Endothelial cell of umbilical vein (primary cell): ENCODE measurements at regions not wholly inside any gene's neighbourhood (a gene's known extent, or its start where the extent isn't known, plus 50 kb on each side); places are given as distances from the start of the nearest gene placed in this dataset.

Experiments used
- BruUV-seq: library from RNA; stranded (reverse); fragments of 400-500 nt; replicated peaks from 2 replicates; lab custom pipeline; 2021; lab: Mats Ljungman, UMichigan
- CTCF ChIA-PET: fragments of 300-600, 350-600 bp; sonication (Branson Sonifier 250); formaldehyde crosslinking; loops from one replicate; lab custom pipeline; 2021; ENCODE audit warnings: antibody characterized with exemption, inconsistent platforms; lab: Charles Lee
- POLR2A ChIA-PET: fragments of 300-600, 350-600 bp; sonication (Branson Sonifier 250); formaldehyde crosslinking; loops from one replicate; lab custom pipeline; 2021; ENCODE audit warnings: antibody characterized with exemption, inconsistent platforms; lab: Charles Lee
- DNase-seq: peaks from one replicate; pipeline ENCODE4 v3.0.0-alpha.2; 2011; ENCODE audit warnings: low read depth, low spot score
- FAIRE-seq: peaks from 2 replicates; lab custom pipeline; 2011; peaks lifted over from hg19 to GRCh38; lab: Jason Lieb, UNC
- H2AFZ ChIP-seq: 2 replicates; pipeline ENCODE4 v1.6.0; 2012; ENCODE audit warnings: low read depth, low read length, control low read depth, inconsistent platforms
- H3K27ac ChIP-seq: 2 replicates; pipeline ENCODE4 v1.5.1; 2011; ENCODE audit warnings: low read depth, mild to moderate bottlenecking, control low read depth, low read length, moderate library complexity; ENCODE audit not compliant: insufficient read depth
- H3K27me3 ChIP-seq, 2 experiments: 2 replicates each; pipeline versions ENCODE4 v1.6.0 to v1.6.1; 2011; ENCODE audit warnings: low read length in 2 of 2, mixed read lengths in 1 of 2; ENCODE audit not compliant: control insufficient read depth in 2 of 2, insufficient read depth in 2 of 2
- H3K36me3 ChIP-seq, 2 experiments: 2 replicates in 1 of 2; 3 replicates in 1 of 2; pipeline ENCODE4 v1.5.1; 2011; ENCODE audit warnings: low read length in 2 of 2, mild to moderate bottlenecking in 1 of 2, moderate library complexity in 1 of 2; ENCODE audit not compliant: control insufficient read depth in 2 of 2, insufficient read depth in 2 of 2; ENCODE audit errors: extremely low read depth in 1 of 2
- H3K4me1 ChIP-seq: 3 replicates; pipeline ENCODE4 v1.5.1; 2011; ENCODE audit warnings: mild to moderate bottlenecking, low read length; ENCODE audit not compliant: control insufficient read depth, insufficient read depth; ENCODE audit errors: extremely low read depth
- H3K4me2 ChIP-seq: 2 replicates; pipeline ENCODE4 v1.6.1; 2011; ENCODE audit warnings: low read length, control low read depth, mixed read lengths; ENCODE audit not compliant: insufficient read depth
- H3K4me3 ChIP-seq, 3 experiments: fragments of 200-600 bp in 1 of 3; sonication (generic), shearing (Covaris generic) in 1 of 3; replicated peaks in 1 of 3; 2 replicates each; pipeline ENCODE4 v1.5.1; 2011 to 2016; ENCODE audit warnings: control low read depth in 3 of 3, low read length in 3 of 3, mild to moderate bottlenecking in 2 of 3, inconsistent platforms in 1 of 3, low read depth in 1 of 3, moderate library complexity in 1 of 3; ENCODE audit not compliant: insufficient read depth in 1 of 3
- H3K79me2 ChIP-seq: 2 replicates; pipeline ENCODE4 v1.6.0; 2012; ENCODE audit warnings: low read length, inconsistent platforms; ENCODE audit not compliant: control insufficient read depth, insufficient read depth
- H3K9ac ChIP-seq: replicated peaks from 2 replicates; pipeline ENCODE3; 2011; ENCODE audit warnings: low read length, control low read depth; ENCODE audit not compliant: insufficient read depth; ENCODE audit errors: extremely low read depth
- H3K9me1 ChIP-seq: replicated peaks from 3 replicates; pipeline ENCODE4 v1.6.0; 2011; ENCODE audit warnings: mild to moderate bottlenecking, low read length; ENCODE audit not compliant: control insufficient read depth, insufficient read depth; ENCODE audit errors: extremely low read depth
- H3K9me3 ChIP-seq: replicated peaks from 2 replicates; pipeline ENCODE4 v1.5.1; 2012; ENCODE audit warnings: low read length, inconsistent platforms; ENCODE audit not compliant: control insufficient read depth, insufficient read depth
- H4K20me1 ChIP-seq: replicated peaks from 2 replicates; pipeline ENCODE3; 2011; ENCODE audit warnings: mild to moderate bottlenecking, low read length; ENCODE audit not compliant: control insufficient read depth, insufficient read depth; ENCODE audit errors: extremely low read depth
- CTCF ChIP-seq, 2 donors: IDR thresholded peaks; 1 replicate in 1 of 2; 2 replicates in 1 of 2; pipeline ENCODE4 v1.5.1; 2011; ENCODE audit warnings: low read length in 2 of 2, mild to moderate bottlenecking in 2 of 2, moderate library complexity in 2 of 2, control low read depth in 1 of 2, inconsistent platforms in 1 of 2, low read depth in 1 of 2; ENCODE audit not compliant: insufficient read depth in 1 of 2; ENCODE audit errors: extremely low read depth in 1 of 2
- EZH2 ChIP-seq: IDR thresholded peaks from 2 replicates; pipeline ENCODE4 v1.6.1; 2012; ENCODE audit warnings: borderline replicate concordance, low read depth, mild to moderate bottlenecking, moderate library complexity, low read length, inconsistent platforms; ENCODE audit not compliant: severe bottlenecking
- FOS ChIP-seq: IDR thresholded peaks from 2 replicates; pipeline ENCODE4 v1.6.1; 2011; ENCODE audit warnings: mild to moderate bottlenecking, low read length, moderate library complexity, borderline replicate concordance; ENCODE audit not compliant: insufficient read depth
- GATA2 ChIP-seq: IDR thresholded peaks from 2 replicates; pipeline ENCODE4 v1.7.0; 2011; ENCODE audit warnings: low read depth, mild to moderate bottlenecking, moderate library complexity, mixed read lengths, low read length; ENCODE audit not compliant: insufficient read length, insufficient read depth
- JUN ChIP-seq: IDR thresholded peaks from 2 replicates; pipeline ENCODE4 v1.6.1; 2011; ENCODE audit warnings: borderline replicate concordance, low read depth; ENCODE audit not compliant: insufficient read length, insufficient read depth
- MYC ChIP-seq: IDR thresholded peaks from one replicate; pipeline ENCODE4 v1.6.1; 2011; ENCODE audit warnings: mild to moderate bottlenecking, low read depth, low read length
- POLR2A ChIP-seq: IDR thresholded peaks from 2 replicates; pipeline ENCODE4 v1.6.1; 2012; ENCODE audit warnings: low read depth, mild to moderate bottlenecking, control low read depth, low read length
- POLR2AphosphoS5 ChIP-seq: IDR thresholded peaks from 2 replicates; pipeline ENCODE4 v1.6.1; 2012; ENCODE audit warnings: low read depth, mild to moderate bottlenecking, control low read depth, low read length, moderate library complexity; ENCODE audit not compliant: insufficient read depth
- dilution Hi-C: fragments of 300-500 bp; cut with MboI; formaldehyde crosslinking; loops from one replicate; pipeline ENCODE4 v1.15.0; 2019; ENCODE audit warnings: low sequenced_read_pairs; ENCODE audit not compliant: extremely low pct_ligation_motif_present
- intact Hi-C: fragments of 100-400 bp; cut with micrococcal nuclease; formaldehyde crosslinking; loops from one replicate; pipeline ENCODE4 v1.10.0; 2022
- TF ChIP-seq, protein P1 (sequence below): IDR thresholded peaks from 2 replicates; pipeline ENCODE4 v1.6.1; 2011; ENCODE audit not compliant: insufficient read depth, insufficient read length

DNA sequence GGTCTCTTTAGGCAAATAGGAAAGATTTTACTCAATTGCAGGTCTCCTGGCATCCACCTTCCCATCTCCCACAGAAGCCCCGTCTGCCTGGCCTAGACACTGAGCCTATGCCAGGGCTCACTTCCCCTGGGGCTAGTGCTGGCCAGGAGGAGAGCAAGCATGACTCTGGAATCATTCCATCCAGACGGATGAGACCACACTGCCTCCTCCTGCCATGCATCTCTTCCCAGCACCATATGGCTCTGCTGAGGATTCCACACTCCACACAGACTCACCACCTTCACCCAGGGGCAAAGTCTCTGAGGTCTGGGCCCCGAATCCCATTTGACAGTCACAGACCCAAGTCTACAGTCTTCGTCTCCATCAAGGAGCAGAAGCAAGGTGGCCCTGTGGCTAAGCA is 346.5 kb downstream of the C16orf95 start:
- H3K4me2 ChIP-seq = no peak overlapping the region
- DNase-seq (no peak), FAIRE-seq (no peak)
- intact Hi-C loops (no loop called here), dilution Hi-C loops (no loop called here)
- no peak overlapping the region for H2AFZ ChIP-seq
- H3K27ac ChIP-seq = no peak overlapping the region
- H4K20me1 ChIP-seq = no peaks in the 10 kb centered on the region
- no peak overlapping the region for H3K4me3 ChIP-seq
- no TSS peak for BruUV-seq
- CTCF ChIA-PET = interaction anchor here (0.8 kb wide), 1 partner anchor 47 kb away, joined by 3 read pairs; no protein-coding TSS in a partner anchor
- H3K36me3 ChIP-seq = no peaks in the 10 kb centered on the region
- POLR2A ChIA-PET = no interaction called here
- peaks cover 2% of the 10 kb centered on the region for H3K4me1 ChIP-seq
- no peak overlapping the region for H3K9ac ChIP-seq
- no peaks in the 10 kb centered on the region for H3K79me2 ChIP-seq
- TF ChIP-seq POLR2AphosphoS5 (no peak), GATA2 (no peak), CTCF (IDR thresholded peaks at IDR 0.05; ENCODE audit: extremely low read depth in 1 of 2, insufficient read depth in 1 of 2, low read depth in 1 of 2, low read length in 2 of 2) (no peak)
- TF ChIP-seq, protein P1, sequence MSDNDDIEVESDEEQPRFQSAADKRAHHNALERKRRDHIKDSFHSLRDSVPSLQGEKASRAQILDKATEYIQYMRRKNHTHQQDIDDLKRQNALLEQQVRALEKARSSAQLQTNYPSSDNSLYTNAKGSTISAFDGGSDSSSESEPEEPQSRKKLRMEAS = no peak
- H3K27me3 ChIP-seq = no peaks in the 10 kb centered on the region
- no peaks in the 10 kb centered on the region for H3K9me3 ChIP-seq
- H3K9me1 ChIP-seq = no peaks in the 10 kb centered on the region

DNA sequence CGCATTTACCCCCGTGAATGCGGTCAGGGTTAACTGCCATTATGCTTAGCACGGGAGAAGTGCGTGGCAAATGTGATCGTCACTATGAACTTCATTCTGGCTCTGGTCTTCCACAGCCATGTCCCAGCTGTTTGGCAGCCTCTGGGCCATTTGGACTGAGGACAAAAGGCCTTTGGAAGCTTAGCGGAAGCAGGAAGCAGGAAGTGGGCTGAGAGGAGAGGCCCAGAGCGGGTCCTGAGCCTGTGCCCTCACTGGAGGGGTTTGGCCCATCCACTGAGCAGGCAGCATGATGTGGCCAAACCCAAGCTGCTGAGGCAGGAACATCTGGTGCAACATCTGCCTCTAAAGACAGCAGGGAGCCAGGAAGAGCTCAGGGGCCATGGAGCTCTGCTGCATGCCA is 345.9 kb downstream of the C16orf95 start:
- Histone ChIP-seq H3K9ac (no peak overlapping the region), H3K27ac (no peak overlapping the region), H3K4me1 (peaks cover 2% of the 10 kb centered on the region), H3K36me3 (no peaks in the 10 kb centered on the region), H3K9me3 (no peaks in the 10 kb centered on the region), H3K9me1 (no peaks in the 10 kb centered on the region), H3K4me2 (no peak overlapping the region), H3K79me2 (no peaks in the 10 kb centered on the region), H3K4me3 (no peak overlapping the region), H3K27me3 (no peaks in the 10 kb centered on the region), H2AFZ (peak overlapping the region; percentile 46), H4K20me1 (no peaks in the 10 kb centered on the region)
- TF ChIP-seq POLR2AphosphoS5 (no peak), POLR2A (no peak), JUN (no peak), CTCF (IDR thresholded peaks at IDR 0.05; ENCODE audit: extremely low read depth in 1 of 2, insufficient read depth in 1 of 2, low read depth in 1 of 2, low read length in 2 of 2) (no peak), GATA2 (no peak), MYC (no peak), EZH2 (no peak), FOS (no peak)
- TF ChIP-seq, protein P1 = no peak
- ChIA-PET POLR2A (no interaction called here), CTCF (interaction anchor here (0.8 to 1.4 kb wide), 2 partner anchors 13 to 46 kb away, joined by 3 to 4 read pairs; no protein-coding TSS in a partner anchor)
- FAIRE-seq (no peak), DNase-seq (no peak)
- intact Hi-C loops = no loop called here
- dilution Hi-C loops = no loop called here
- no TSS peak for BruUV-seq
